ENCODE measurements at regions not wholly inside any gene's neighbourhood (a gene's known extent, or its start where the extent isn't known, plus 50 kb on each side); places are given as distances from the start of the nearest gene placed in this dataset.

GRCh38 chr13:31049083-31049482 is 112.6 kb downstream of the HSPH1 start:
- TF ChIP-seq CTCF (IDR thresholded peaks at IDR 0.05): no peak
- no peak for TF ChIP-seq EP300 (IDR thresholded peaks at IDR 0.05)
- no peak for TF ChIP-seq POLR2AphosphoS5 (IDR thresholded peaks at IDR 0.05)

Measured in esophagus muscularis mucosa (tissue), 4 donors.